Stimulated activated CD4-positive, alpha-beta T cell treated with anti-CD3 and anti-CD28 coated beads, Interleukin-2, amount 100 ng/mL, for 24 hours (primary cell): ENCODE measurements at regions not wholly inside any gene's neighbourhood (a gene's known extent, or its start where the extent isn't known, plus 50 kb on each side); places are given as distances from the start of the nearest gene placed in this dataset.
"Not testable (repeated sequence)": the region's sequence is repeated elsewhere in the genome, so short reads cannot be mapped to it uniquely, and the experiment has no call there.

ENCODE experiments used
- DNase-seq, 2 donors: peaks; one replicate each; pipeline ENCODE4 v3.0.0-alpha.2; 2020

DNA sequence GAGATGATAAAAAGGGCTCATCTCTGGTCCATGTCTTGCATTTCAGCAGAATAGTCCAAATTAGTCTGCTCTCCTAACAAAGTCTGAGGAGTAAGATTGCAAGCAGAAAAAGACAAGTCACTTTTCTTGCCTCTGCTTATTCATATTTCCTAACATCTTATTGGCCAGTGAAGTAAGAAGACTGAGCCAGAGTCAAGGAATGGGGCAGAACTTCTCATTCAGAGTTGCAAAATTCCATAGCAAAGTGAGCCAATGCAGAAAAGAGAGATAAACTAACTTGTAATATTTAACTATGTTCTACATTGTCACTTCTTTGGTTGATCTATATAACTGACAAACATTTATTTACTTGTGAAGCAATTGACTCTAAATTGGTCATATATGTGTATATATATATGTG, 2304.0 kb downstream of the ARAP2 start:
- no peak for DNase-seq

DNA sequence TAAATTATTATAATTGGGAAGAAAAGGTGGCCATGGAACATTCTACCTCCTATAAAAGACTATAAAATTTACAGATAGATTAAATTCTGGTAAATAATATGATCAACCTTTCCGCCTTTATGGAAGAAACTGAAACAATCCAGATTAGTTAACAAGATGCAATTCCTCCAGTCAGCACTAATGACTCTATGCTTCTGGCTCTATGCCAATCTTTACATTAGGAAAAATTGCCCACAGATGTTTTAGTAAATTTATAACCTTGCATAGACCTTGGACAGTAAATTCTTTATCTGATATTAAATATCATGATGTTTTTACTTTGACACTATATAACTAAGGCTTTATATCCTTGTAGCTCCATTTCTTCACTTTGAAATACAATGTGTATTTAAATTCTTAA, 2302.5 kb downstream of the ARAP2 start:
- DNase-seq, result no peak

DNA sequence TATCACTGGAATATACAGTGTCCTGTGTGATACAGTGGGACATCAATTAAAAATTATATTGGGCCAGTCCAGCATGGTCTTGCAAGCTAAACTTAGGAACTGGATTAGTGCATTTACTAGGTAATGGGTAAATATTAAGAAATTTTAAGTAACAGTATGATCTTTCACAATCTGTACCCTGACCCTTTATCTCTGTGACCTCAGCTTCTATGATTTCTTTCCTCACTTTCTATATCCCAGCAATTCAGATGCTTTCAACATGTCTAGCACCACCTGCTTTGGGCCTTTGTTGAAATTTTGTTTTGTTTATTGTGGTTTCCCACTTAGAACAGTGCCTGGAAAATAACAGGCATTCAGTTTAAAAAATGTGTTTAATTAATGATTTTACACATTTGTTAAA, 2295.4 kb downstream of the ARAP2 start:
- no peak for DNase-seq

- DNase-seq, result not testable (repeated sequence)
Measured at GRCh38 chr4:33953848-33954247, 2290.5 kb downstream of the ARAP2 start.

DNA sequence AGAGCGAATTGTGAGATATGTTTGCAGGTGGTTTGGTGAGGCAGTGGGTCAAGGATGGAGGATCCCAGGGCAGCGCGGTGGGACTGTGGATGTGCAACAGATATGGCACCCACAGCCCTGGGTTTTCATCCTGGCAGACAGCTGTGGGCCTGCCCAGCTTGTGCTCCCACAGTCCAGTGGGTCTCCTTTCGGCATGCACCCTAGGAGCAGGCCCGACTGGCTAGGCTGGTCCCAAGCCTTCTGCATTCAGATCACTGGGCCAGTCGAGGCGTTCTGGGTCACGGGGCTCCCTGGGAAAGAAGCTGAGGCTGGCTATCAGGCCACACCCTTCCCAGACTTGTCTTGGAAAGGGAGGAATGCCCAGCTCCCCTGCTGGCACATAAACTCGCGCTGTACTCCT, 2289.6 kb downstream of the ARAP2 start:
- DNase-seq, result no peak

DNA sequence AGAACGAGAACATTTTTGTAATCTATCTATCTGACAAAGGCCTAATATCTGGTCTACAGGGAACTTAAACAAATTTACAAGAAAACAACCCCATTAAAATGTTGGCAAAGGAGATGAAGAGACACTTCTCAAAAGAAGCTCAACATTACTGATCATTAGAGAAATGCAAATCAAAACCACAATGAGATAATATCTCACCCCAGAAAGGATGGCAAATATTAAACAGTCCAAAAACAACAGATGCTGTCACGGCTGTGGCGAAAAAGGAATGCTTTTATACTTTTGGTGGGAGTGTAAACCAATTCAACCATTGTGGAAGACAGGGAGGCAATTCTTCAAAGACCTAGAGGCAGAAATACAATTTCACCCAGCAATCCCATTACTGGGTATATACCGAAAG, 2284.8 kb downstream of the ARAP2 start:
- no peak for DNase-seq

- DNase-seq, result no peak
Measured at GRCh38 chr4:33961761-33962160, 2282.6 kb downstream of the ARAP2 start.

DNA sequence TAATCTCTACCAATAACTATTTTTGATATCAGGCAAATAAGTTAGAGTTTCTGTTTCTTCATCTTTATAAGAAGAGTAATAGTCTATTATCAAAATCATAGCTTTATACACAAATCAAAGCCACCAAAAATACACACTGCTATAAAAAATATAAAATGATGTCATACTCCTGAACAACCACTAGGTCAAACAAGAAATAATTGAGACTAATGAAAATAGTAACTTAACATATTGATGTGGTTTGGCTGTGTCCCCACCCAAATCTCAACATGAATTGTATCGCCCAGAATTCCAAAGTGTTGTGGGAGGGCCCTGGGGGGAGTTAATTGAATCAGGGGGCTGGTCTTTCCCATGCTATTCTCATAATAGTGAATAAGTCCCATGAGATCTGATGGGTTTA, 2277.5 kb downstream of the ARAP2 start:
- no peak for DNase-seq

DNA sequence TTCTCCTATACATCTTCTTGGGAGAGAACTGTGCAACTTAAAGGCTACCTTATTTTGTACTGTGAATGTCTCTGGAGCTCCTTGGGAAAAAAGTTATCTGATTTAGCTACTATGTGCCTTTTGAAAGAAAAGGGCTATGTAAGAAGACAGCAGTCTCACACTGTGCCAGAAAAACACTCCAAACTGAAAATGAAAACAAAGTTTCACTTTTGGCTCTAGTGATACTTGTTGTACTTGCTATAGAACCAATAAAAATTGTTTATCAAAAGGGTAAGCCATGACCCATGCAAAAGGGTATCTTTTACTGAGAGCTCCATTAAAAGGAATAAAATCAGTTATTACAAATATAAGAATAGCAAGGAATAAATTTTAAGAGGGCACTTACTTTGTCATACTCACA, 2270.0 kb downstream of the ARAP2 start:
- no peak for DNase-seq

- DNase-seq, result no peak
Measured at GRCh38 chr4:33975995-33976394, 2268.3 kb downstream of the ARAP2 start.

DNA sequence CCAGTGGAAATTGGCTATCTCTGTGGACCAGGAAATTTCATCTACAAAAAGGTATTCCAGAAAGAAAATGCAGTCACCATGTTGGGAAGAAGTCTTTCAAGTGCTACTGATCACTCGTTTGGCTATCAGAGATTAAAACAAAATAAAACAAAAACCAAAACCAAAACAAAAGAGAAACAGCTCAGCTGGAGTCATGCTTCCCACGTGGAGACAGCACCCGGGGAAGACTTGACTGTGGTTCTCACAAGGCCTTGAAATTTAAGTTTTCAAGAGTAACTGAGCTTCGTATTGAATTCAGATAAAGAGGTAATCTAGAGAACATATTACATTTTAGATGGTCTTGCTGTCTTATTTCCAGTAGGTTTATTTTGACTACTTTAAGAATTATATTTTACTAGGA, 2264.5 kb downstream of the ARAP2 start:
- DNase-seq, result not testable (repeated sequence)

- no peak for DNase-seq
Measured at GRCh38 chr4:33980361-33980760, 2264.0 kb downstream of the ARAP2 start.

GRCh38 chr4:33989820-33990443, 2254.4 kb downstream of the ARAP2 start:
- DNase-seq, result no peak

GRCh38 chr4:33996075-33996718, 2248.1 kb downstream of the ARAP2 start:
- DNase-seq, result no peak

- DNase-seq, result no peak
Measured at GRCh38 chr4:33998291-33998690, 2246.0 kb downstream of the ARAP2 start.

GRCh38 chr4:34000356-34000755, 2244.0 kb downstream of the ARAP2 start:
- no peak for DNase-seq

DNA sequence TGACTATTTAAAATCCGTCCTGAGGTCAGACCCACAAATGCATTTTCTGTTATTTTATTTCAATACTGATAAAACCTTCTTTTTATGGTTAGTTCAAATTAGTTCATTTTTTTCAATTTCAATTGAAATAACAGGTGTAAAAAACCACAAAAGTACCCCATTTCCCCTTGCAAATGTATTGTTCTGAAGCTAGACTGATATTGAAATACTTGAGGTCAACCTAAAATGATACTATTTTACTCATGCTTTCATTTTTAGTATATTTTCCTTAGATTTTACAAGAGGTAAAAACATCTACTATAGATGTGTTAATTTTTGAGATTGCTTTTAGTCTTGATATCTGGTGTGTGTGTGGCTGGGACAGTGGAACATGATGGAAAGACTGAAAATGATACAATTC, 2237.8 kb downstream of the ARAP2 start:
- DNase-seq, result not testable (repeated sequence)

DNA sequence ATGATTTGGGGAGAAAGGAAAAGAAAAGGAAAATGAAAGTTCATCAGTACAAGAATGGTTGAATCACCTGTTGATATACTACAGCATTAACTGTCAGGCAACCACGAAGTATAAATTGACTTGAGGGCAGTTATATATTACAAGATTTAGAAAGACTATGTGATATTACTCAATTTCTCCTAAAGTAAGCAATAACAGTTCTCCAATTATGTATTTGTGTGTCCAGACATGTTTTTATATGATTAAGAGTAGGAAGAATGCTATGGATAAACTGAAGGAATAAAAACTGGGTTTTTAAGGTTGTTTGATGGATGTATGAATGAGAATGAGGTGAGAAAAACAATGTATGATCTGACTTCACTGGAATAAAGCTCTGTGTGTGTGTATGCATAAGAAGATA, 2234.4 kb downstream of the ARAP2 start:
- no peak for DNase-seq

- no peak for DNase-seq
Measured at GRCh38 chr4:34010751-34011519, 2233.4 kb downstream of the ARAP2 start.

DNA sequence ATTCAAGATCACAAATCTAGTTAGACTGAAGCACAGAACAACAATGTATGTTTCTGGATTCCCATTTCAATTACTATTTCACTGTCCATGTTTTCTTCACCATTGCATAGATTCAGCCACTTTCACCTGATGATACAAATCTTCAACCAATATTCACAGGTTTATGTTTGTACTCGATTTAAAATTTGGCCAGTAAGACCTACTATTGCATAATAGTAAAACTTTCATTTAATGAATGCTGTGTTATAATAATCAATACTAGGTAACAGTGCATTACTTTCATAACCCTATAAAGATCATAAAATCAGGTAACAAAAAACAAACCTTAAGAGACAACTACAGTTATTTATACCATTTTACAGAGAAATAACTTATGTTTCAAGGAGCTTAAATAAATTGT, 2209.1 kb downstream of the ARAP2 start:
- no peak for DNase-seq

GRCh38 chr4:34037280-34037679, 2207.0 kb downstream of the ARAP2 start:
- DNase-seq, result no peak

DNA sequence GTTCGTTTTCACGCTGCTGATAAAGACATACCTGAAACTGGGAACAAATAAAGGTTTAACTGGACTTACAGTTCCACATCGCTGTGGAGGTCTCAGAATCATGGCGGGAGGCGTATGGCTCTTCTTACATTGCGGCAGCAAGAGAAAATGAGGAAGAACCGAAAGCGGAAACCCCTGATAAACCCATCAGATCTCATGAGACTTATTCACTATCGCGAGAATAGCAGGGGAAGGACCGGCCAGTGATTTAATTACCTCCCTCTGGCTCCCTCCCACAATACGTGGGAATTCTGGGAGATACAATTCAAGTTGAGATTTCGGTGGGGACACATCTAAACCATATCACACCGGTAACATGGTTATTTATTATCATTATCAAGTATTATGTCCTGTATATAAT, 2204.5 kb downstream of the ARAP2 start:
- DNase-seq, result no peak

GRCh38 chr4:34043131-34043530, 2201.2 kb downstream of the ARAP2 start:
- no peak for DNase-seq

DNA sequence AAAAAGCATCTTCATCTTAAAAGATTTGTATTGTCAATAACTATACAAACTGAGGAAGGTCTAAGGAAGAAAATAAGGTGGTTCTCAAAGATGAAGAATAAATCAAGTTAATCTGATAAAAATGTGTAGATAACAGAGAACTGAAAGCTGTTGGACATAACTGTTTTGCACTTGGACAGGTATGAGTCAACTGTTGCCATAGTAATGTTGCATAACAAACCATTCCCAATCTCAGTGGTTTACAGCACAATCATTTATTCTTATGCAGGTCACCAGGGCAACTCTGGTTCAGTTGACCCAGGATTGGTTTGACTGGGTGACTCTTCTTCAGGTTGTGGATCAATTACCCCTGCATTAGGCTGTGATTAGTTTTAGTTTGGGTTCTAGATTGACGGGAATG, 2197.7 kb downstream of the ARAP2 start:
- no peak for DNase-seq
